NT2/D1 (cell line): ENCODE measurements at regions not wholly inside any gene's neighbourhood (a gene's known extent, or its start where the extent isn't known, plus 50 kb on each side); places are given as distances from the start of the nearest gene placed in this dataset.

ENCODE experiments used
- YY1 ChIP-seq: IDR thresholded peaks from 2 replicates; pipeline ENCODE4 v1.6.1; 2011; ENCODE audit not compliant: insufficient read length, insufficient read depth
- ZNF274 ChIP-seq: IDR thresholded peaks from 2 replicates; pipeline ENCODE4 v1.6.1; 2011; ENCODE audit warnings: mild to moderate bottlenecking, low read depth, low read length

GRCh38 chr17:79285973-79286372, 211.3 kb downstream of the ENGASE start:
- TF ChIP-seq ZNF274: no peak
- no peak for TF ChIP-seq YY1
